GM19452 (cell line): ENCODE measurements at regions not wholly inside any gene's neighbourhood (a gene's known extent, or its start where the extent isn't known, plus 50 kb on each side); places are given as distances from the start of the nearest gene placed in this dataset.

Experiments used
- ATAC-seq: cut with Tn5 transposase; IDR thresholded peaks from one replicate; pipeline ENCODE4 v1.9.1; 2021; ENCODE audit not compliant: unreplicated experiment

- ATAC-seq = no peak
These were observed 168.1 kb downstream of the ZBTB18 start for GRCh38 chr1:244219149-244219548.

GRCh38 chr1:244219802-244220201 is 168.7 kb downstream of the ZBTB18 start:
- ATAC-seq = no peak

- ATAC-seq = no peak
These were observed 169.3 kb downstream of the ZBTB18 start for GRCh38 chr1:244220410-244220809.

- ATAC-seq = no peak
These were observed 170.9 kb downstream of the ZBTB18 start for GRCh38 chr1:244221991-244222390.

- ATAC-seq = no peak
These were observed 173.7 kb downstream of the ZBTB18 start for GRCh38 chr1:244224487-244225430.

- ATAC-seq = no peak
These were observed 175.4 kb downstream of the ZBTB18 start for GRCh38 chr1:244226435-244226834.

- no peak for ATAC-seq
These were observed 179.4 kb downstream of the ZBTB18 start for GRCh38 chr1:244230470-244230869.

GRCh38 chr1:244231193-244231571 is 180.1 kb downstream of the ZBTB18 start:
- no peak for ATAC-seq

- no peak for ATAC-seq
These were observed 180.7 kb downstream of the ZBTB18 start for GRCh38 chr1:244231572-244232315.

- ATAC-seq = no peak
These were observed 183.0 kb downstream of the ZBTB18 start for GRCh38 chr1:244234009-244234643.

GRCh38 chr1:244235157-244235556 is 184.1 kb downstream of the ZBTB18 start:
- no peak for ATAC-seq

GRCh38 chr1:244236101-244236500 is 185.0 kb downstream of the ZBTB18 start:
- no peak for ATAC-seq

GRCh38 chr1:244236721-244237120 is 185.6 kb downstream of the ZBTB18 start:
- no peak for ATAC-seq

GRCh38 chr1:244237445-244237844 is 186.4 kb downstream of the ZBTB18 start:
- no peak for ATAC-seq

GRCh38 chr1:244239261-244239770 is 188.2 kb downstream of the ZBTB18 start:
- ATAC-seq = no peak

- ATAC-seq = no peak
These were observed 190.4 kb downstream of the ZBTB18 start for GRCh38 chr1:244241438-244241837.

GRCh38 chr1:244242446-244242845 is 191.4 kb downstream of the ZBTB18 start:
- ATAC-seq = no peak

- no peak for ATAC-seq
These were observed 195.3 kb downstream of the ZBTB18 start for GRCh38 chr1:244246334-244246733.

GRCh38 chr1:244248426-244248825 is 197.3 kb downstream of the ZBTB18 start:
- no peak for ATAC-seq

GRCh38 chr1:244252211-244252610 is 199.5 kb downstream of the ADSS2 start:
- no peak for ATAC-seq

- ATAC-seq = no peak
These were observed 197.2 kb downstream of the ADSS2 start for GRCh38 chr1:244254467-244254866.
